ENCODE measurements at regions not wholly inside any gene's neighbourhood (a gene's known extent, or its start where the extent isn't known, plus 50 kb on each side); places are given as distances from the start of the nearest gene placed in this dataset.

DNA sequence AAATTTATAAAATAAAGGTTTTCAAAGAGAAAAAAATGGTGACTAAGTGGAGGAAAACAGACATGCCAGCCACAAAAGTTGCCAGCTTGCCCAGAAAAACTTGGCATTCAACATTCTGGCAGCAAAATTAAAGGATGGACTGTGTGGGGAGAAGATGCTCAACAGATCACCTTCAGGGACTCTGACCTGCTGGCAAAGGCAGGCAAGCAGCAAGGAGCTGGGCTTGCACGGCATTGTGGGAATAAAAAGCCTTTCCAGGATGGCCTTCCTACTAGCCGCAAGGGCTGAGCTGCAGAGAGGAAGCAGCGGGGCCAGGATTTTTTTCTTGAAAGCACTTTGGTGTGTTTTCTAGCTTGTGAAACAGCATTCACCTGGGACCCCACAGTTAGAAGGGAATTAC lies 101.9 kb upstream of the CACNA2D3 start:
- no peak overlapping the region for H3K4me2 ChIP-seq (ENCODE audit: extremely low read depth, insufficient read depth, low read length)
- H3K4me1 ChIP-seq (ENCODE audit: control insufficient read depth, extremely low read depth, insufficient read depth, low read length): no peaks in the 10 kb centered on the region
- no peaks in the 10 kb centered on the region for H4K20me1 ChIP-seq (ENCODE audit: control insufficient read depth, extremely low read depth, insufficient read depth, low read length)
- no peak overlapping the region for H2AFZ ChIP-seq (ENCODE audit: low read length)
- no peaks in the 10 kb centered on the region for H3K79me2 ChIP-seq (ENCODE audit: control insufficient read depth, insufficient read depth, low read length)
- H3K9me3 ChIP-seq (ENCODE audit: control insufficient read depth, insufficient read depth, low read depth, low read length): no peaks in the 10 kb centered on the region
- H3K4me3 ChIP-seq (replicated peaks in 1 of 4; ENCODE audit: control extremely low read depth in 1 of 4, insufficient read depth in 1 of 4, low read depth in 3 of 4, low read length in 4 of 4): no peak overlapping the region
- no peak for DNase-seq (ENCODE audit: low read depth in 2 of 2)
- TF ChIP-seq EZH2 (IDR thresholded peaks at IDR 0.05; ENCODE audit: low read length, missing control alignments): no peak
- TF ChIP-seq, protein P1, sequence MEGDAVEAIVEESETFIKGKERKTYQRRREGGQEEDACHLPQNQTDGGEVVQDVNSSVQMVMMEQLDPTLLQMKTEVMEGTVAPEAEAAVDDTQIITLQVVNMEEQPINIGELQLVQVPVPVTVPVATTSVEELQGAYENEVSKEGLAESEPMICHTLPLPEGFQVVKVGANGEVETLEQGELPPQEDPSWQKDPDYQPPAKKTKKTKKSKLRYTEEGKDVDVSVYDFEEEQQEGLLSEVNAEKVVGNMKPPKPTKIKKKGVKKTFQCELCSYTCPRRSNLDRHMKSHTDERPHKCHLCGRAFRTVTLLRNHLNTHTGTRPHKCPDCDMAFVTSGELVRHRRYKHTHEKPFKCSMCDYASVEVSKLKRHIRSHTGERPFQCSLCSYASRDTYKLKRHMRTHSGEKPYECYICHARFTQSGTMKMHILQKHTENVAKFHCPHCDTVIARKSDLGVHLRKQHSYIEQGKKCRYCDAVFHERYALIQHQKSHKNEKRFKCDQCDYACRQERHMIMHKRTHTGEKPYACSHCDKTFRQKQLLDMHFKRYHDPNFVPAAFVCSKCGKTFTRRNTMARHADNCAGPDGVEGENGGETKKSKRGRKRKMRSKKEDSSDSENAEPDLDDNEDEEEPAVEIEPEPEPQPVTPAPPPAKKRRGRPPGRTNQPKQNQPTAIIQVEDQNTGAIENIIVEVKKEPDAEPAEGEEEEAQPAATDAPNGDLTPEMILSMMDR (conservative IDR thresholded peaks at IDR 0.05 in 1 of 2, IDR thresholded peaks at IDR 0.05 in 1 of 2; ENCODE audit: low read depth in 1 of 2, low read length in 2 of 2): no peak
- no peaks in the 10 kb centered on the region for H3K36me3 ChIP-seq (ENCODE audit: control insufficient read depth, insufficient read depth, low read length)
- H3K27ac ChIP-seq (ENCODE audit: insufficient read depth, low read length): no peak overlapping the region
- no peaks in the 10 kb centered on the region for H3K27me3 ChIP-seq (ENCODE audit: control insufficient read depth, insufficient read depth, low read length)
- no peak overlapping the region for H3K9ac ChIP-seq (ENCODE audit: insufficient read depth, low read length)

DNA sequence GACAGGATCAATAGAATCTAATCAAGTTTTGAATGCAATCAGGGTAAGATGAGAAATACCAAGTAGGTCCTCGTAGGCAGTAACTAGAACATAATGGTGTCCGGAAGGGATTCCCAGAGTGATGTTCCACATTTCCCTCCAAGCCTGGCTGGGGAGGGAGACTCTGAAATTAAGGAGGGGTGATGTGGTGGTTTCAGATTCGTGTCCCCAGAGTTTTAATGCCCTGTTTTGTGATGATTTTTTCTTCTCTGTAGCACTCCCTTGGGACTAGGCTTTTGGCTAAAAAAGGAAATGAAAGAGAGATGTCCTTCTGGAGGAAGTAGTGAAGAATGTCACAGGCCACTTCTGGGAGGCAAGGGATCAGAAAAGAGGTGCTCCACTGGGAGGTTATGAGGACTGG lies 108.3 kb upstream of the CACNA2D3 start:
- Histone ChIP-seq H3K27me3 (ENCODE audit: control insufficient read depth, insufficient read depth, low read length) (no peaks in the 10 kb centered on the region), H3K79me2 (ENCODE audit: control insufficient read depth, insufficient read depth, low read length) (no peaks in the 10 kb centered on the region), H3K9me3 (ENCODE audit: control insufficient read depth, insufficient read depth, low read depth, low read length) (no peaks in the 10 kb centered on the region), H3K36me3 (ENCODE audit: control insufficient read depth, insufficient read depth, low read length) (no peaks in the 10 kb centered on the region), H3K4me3 (replicated peaks in 1 of 4; ENCODE audit: control extremely low read depth in 1 of 4, insufficient read depth in 1 of 4, low read depth in 3 of 4, low read length in 4 of 4) (no peak overlapping the region), H3K27ac (ENCODE audit: insufficient read depth, low read length) (no peak overlapping the region), H3K9ac (ENCODE audit: insufficient read depth, low read length) (no peak overlapping the region), H2AFZ (ENCODE audit: low read length) (no peak overlapping the region), H3K4me2 (ENCODE audit: extremely low read depth, insufficient read depth, low read length) (no peak overlapping the region), H4K20me1 (ENCODE audit: control insufficient read depth, extremely low read depth, insufficient read depth, low read length) (no peaks in the 10 kb centered on the region), H3K4me1 (ENCODE audit: control insufficient read depth, extremely low read depth, insufficient read depth, low read length) (no peaks in the 10 kb centered on the region)
- TF ChIP-seq, protein P1 (conservative IDR thresholded peaks at IDR 0.05 in 1 of 2, IDR thresholded peaks at IDR 0.05 in 1 of 2; ENCODE audit: low read depth in 1 of 2, low read length in 2 of 2): no peak
- no peak for TF ChIP-seq EZH2 (IDR thresholded peaks at IDR 0.05; ENCODE audit: low read length, missing control alignments)
- no peak for DNase-seq (ENCODE audit: low read depth in 2 of 2)

DNA sequence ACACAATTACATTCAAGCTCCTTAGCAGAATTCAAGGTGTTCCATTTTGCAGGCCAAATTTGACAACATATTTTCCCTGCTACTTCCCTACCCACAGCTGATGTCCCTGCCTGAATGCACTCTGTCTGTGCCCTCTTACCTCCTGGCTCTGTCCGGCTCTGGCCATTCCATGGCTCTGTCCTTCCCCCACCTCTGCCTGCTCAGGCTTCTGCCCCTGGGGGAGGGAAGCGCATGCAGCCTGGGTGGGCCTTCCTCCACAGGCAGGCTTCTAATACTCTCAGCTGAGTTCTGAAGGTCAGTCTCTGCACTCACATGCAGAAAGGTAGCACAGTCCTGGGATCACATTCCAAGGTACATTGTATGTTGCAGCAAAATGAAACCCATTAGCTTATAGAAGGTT lies 113.6 kb upstream of the CACNA2D3 start:
- TF ChIP-seq, protein P1 (conservative IDR thresholded peaks at IDR 0.05 in 1 of 2, IDR thresholded peaks at IDR 0.05 in 1 of 2; ENCODE audit: low read depth in 1 of 2, low read length in 2 of 2): no peak
- no peak for TF ChIP-seq EZH2 (IDR thresholded peaks at IDR 0.05; ENCODE audit: low read length, missing control alignments)
- H4K20me1 ChIP-seq (ENCODE audit: control insufficient read depth, extremely low read depth, insufficient read depth, low read length): no peaks in the 10 kb centered on the region
- no peak for DNase-seq (ENCODE audit: low read depth in 2 of 2)

More for the DNA sequence above, 113.6 kb upstream of the CACNA2D3 start:
- Histone ChIP-seq H3K27me3 (ENCODE audit: control insufficient read depth, insufficient read depth, low read length) (no peaks in the 10 kb centered on the region), H3K27ac (ENCODE audit: insufficient read depth, low read length) (no peak overlapping the region), H3K79me2 (ENCODE audit: control insufficient read depth, insufficient read depth, low read length) (no peaks in the 10 kb centered on the region), H3K36me3 (ENCODE audit: control insufficient read depth, insufficient read depth, low read length) (no peaks in the 10 kb centered on the region), H3K4me2 (ENCODE audit: extremely low read depth, insufficient read depth, low read length) (no peak overlapping the region), H3K9ac (ENCODE audit: insufficient read depth, low read length) (no peak overlapping the region), H3K4me1 (ENCODE audit: control insufficient read depth, extremely low read depth, insufficient read depth, low read length) (no peaks in the 10 kb centered on the region), H2AFZ (ENCODE audit: low read length) (no peak overlapping the region), H3K9me3 (ENCODE audit: control insufficient read depth, insufficient read depth, low read depth, low read length) (no peaks in the 10 kb centered on the region), H3K4me3 (replicated peaks in 1 of 4; ENCODE audit: control extremely low read depth in 1 of 4, insufficient read depth in 1 of 4, low read depth in 3 of 4, low read length in 4 of 4) (no peak overlapping the region)

Data from fibroblast of lung (primary cell).